K562 (cell line): ENCODE measurements at regions not wholly inside any gene's neighbourhood (a gene's known extent, or its start where the extent isn't known, plus 50 kb on each side); places are given as distances from the start of the nearest gene placed in this dataset.

ENCODE experiments used
- ARNT ChIP-seq, 2 experiments: fragments of 450-650 bp; IDR thresholded peaks; 2 replicates each; pipeline ENCODE4 v1.6.1; 2016; ENCODE audit warnings: mild to moderate bottlenecking in 1 of 2
- BRCA1 ChIP-seq, 2 experiments: fragments of 450-650 bp in 1 of 2; sonication (generic) in 1 of 2; formaldehyde crosslinking in 1 of 2; IDR thresholded peaks; 2 replicates each; pipeline versions ENCODE4 v1.5.0 to v1.6.1; 2017 to 2020; ENCODE audit warnings: mild to moderate bottlenecking in 1 of 2, missing genetic modification reagents in 1 of 2
- CBX5 ChIP-seq: IDR thresholded peaks from 2 replicates; pipeline ENCODE4 v1.6.1; 2014; ENCODE audit warnings: low read depth, borderline replicate concordance
- CEBPG ChIP-seq, 3 experiments: fragments of 200-800 bp in 1 of 3; sonication (Bioruptor generic) in 1 of 3; sonication (generic) in 1 of 3; formaldehyde crosslinking in 1 of 3; IDR thresholded peaks in 2 of 3; conservative IDR thresholded peaks in 1 of 3; 2 replicates each; pipeline versions ENCODE4 v1.6.1 to v1.8.0; 2016 to 2022; ENCODE audit warnings: missing compliant biosample characterization in 2 of 3, missing genetic modification characterization in 2 of 3, mild to moderate bottlenecking in 1 of 3, missing genetic modification reagents in 1 of 3
- DDX20 ChIP-seq: fragments of 450-650 bp; IDR thresholded peaks from 2 replicates; pipeline ENCODE4 v1.6.1; 2016; ENCODE audit warnings: missing genetic modification characterization, low read depth, mild to moderate bottlenecking, missing compliant biosample characterization, moderate library complexity
- ETS2 ChIP-seq: IDR thresholded peaks from 2 replicates; pipeline ENCODE4 v1.6.1; 2016; ENCODE audit warnings: borderline replicate concordance, missing genetic modification characterization, mild to moderate bottlenecking, moderate library complexity, missing compliant biosample characterization; ENCODE audit not compliant: poor library complexity, severe bottlenecking
- GABPA ChIP-seq: fragments of 200-800 bp; sonication (Bioruptor generic); conservative IDR thresholded peaks from 2 replicates; pipeline ENCODE4 v1.6.1; 2016; ENCODE audit warnings: low read depth, missing genetic modification characterization, missing compliant biosample characterization
- HDAC3 ChIP-seq: fragments of 450-650 bp; IDR thresholded peaks from 2 replicates; pipeline ENCODE4 v1.6.1; 2018; ENCODE audit warnings: borderline replicate concordance, mild to moderate bottlenecking, moderate library complexity; ENCODE audit not compliant: partially characterized antibody
- HIVEP1 ChIP-seq: fragments of 250-450 bp; sonication (Bioruptor Pico); IDR thresholded peaks from 2 replicates; pipeline ENCODE4 v1.4.0; 2020; ENCODE audit warnings: mild to moderate bottlenecking
- HSF4 ChIP-seq: fragments of 250-450 bp; sonication (Bioruptor Pico); IDR thresholded peaks from 2 replicates; pipeline ENCODE4 v2.1.2; 2022; ENCODE audit warnings: mild to moderate bottlenecking, moderate library complexity, borderline replicate concordance
- KLF6 ChIP-seq: fragments of 250-450 bp; sonication (Bioruptor Pico); IDR thresholded peaks from 2 replicates; pipeline ENCODE4 v1.4.0; 2020; ENCODE audit warnings: mild to moderate bottlenecking, moderate library complexity, borderline replicate concordance
- NEUROD1 ChIP-seq: fragments of 150-350 bp; IDR thresholded peaks from 2 replicates; pipeline ENCODE4 v1.6.1; 2014; ENCODE audit warnings: borderline replicate concordance, low read length, low read depth; ENCODE audit not compliant: partially characterized antibody
- NFE2L1 ChIP-seq: fragments of 450-650 bp; IDR thresholded peaks from 2 replicates; pipeline ENCODE4 v1.6.1; 2016; ENCODE audit warnings: missing genetic modification characterization, low read depth, mild to moderate bottlenecking, missing compliant biosample characterization, moderate library complexity, borderline replicate concordance
- NFRKB ChIP-seq: fragments of 450-650 bp; IDR thresholded peaks from 2 replicates; pipeline ENCODE4 v1.6.1; 2016; ENCODE audit warnings: low read depth
- PHB2 ChIP-seq: fragments of 450-650 bp; IDR thresholded peaks from 2 replicates; pipeline ENCODE4 v1.6.1; 2017; ENCODE audit warnings: low read depth
- POLR2AphosphoS5 ChIP-seq: IDR thresholded peaks from 2 replicates; pipeline ENCODE4 v1.6.1; 2011; ENCODE audit warnings: mild to moderate bottlenecking, low read depth, low read length, moderate library complexity; ENCODE audit not compliant: control insufficient read depth, insufficient read depth
- SIRT6 ChIP-seq: IDR thresholded peaks from one replicate; pipeline ENCODE4 v1.6.1; 2012; ENCODE audit warnings: low read depth, mild to moderate bottlenecking, control low read depth, inconsistent platforms, low read length, moderate library complexity
- SMARCA5 ChIP-seq: fragments of 450-650 bp; IDR thresholded peaks from 2 replicates; pipeline ENCODE4 v1.6.1; 2016
- STAT5A ChIP-seq: IDR thresholded peaks from 2 replicates; pipeline ENCODE4 v1.6.1; 2012; ENCODE audit warnings: low read length, inconsistent platforms, borderline replicate concordance
- TCF7L2 ChIP-seq: fragments of 150-350 bp; IDR thresholded peaks from 2 replicates; pipeline ENCODE4 v1.6.1; 2016; ENCODE audit warnings: low read depth, mild to moderate bottlenecking, low read length, moderate library complexity
- ZNF3 ChIP-seq: fragments of 250-450 bp; sonication (Bioruptor Pico); IDR thresholded peaks from 2 replicates; pipeline ENCODE4 v1.5.0; 2021; ENCODE audit warnings: mild to moderate bottlenecking, moderate library complexity
- ZNF830 ChIP-seq: fragments of 250-450 bp; sonication (Bioruptor Pico); IDR thresholded peaks from 2 replicates; pipeline ENCODE4 v1.5.0; 2021; ENCODE audit warnings: mild to moderate bottlenecking
- TF ChIP-seq, protein P1 (sequence below): fragments of 450-650 bp; IDR thresholded peaks from 2 replicates; pipeline ENCODE4 v1.6.1; 2016; ENCODE audit warnings: mild to moderate bottlenecking
- TF ChIP-seq, protein P2 (sequence below): fragments of 150-350 bp; conservative IDR thresholded peaks from 2 replicates; pipeline ENCODE4 v1.6.1; 2014; ENCODE audit warnings: low read length

DNA sequence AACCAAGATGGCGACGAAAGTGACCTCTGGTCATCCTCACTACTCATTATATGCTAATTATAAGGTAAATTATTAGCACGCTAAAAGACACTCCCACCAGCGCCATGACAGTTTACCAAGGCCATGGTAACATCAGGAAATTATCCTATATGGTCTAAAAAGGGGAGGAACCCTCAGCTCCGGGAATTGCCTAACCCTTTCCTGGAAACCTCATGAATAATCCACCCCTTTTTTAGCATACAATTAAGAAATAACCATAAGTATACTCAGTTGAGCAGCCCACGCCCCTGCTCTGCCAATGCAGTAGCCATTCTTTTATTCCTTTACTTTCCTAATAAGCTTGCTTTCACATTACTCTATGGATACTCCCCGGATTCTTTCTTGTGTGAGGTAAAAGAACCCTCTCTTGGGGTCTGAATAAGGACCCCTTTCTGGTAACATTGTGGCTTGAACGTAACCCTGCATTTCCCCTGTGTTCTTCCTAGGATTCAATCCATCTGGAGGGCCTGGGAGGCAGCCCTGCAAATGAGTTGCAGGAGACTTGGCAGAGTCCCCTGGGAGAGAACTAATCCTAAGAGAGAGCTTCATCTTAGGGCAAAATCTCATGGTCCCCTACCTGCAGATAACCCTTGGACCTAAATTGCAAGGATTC lies 225.6 kb upstream of the JARID2 start (continued):
- TF ChIP-seq HIVEP1 (CRISPR knock-in tag) (no peak), SIRT6 (no peak), SMARCA5 (no peak), NEUROD1 (no peak), CBX5 (no peak), STAT5A (peak; percentile 94), NFRKB (0 out of 2 replicates have a peak, but pooled peaks have one; percentile 3), HDAC3 (peak; percentile 46), ETS2 (tag) (no peak), CEBPG (CRISPR knock-in tag; IDR thresholded peaks at IDR 0.05) (no peak), CEBPG (tag; conservative IDR thresholded peaks at IDR 0.05 in 1 of 2, IDR thresholded peaks at IDR 0.05 in 1 of 2) (peak; percentile 22 to 68; a peak in 1 of 4 replicates), ARNT (IDR thresholded peaks at IDR 0.05) (no peak), BRCA1 (IDR thresholded peaks at IDR 0.05) (no peak), BRCA1 (CRISPR knock-in tag; IDR thresholded peaks at IDR 0.05) (no peak), GABPA (tag) (0 out of 2 replicates have a peak, but pooled peaks have one; percentile 10), PHB2 (no peak), HSF4 (CRISPR knock-in tag) (no peak), ZNF3 (CRISPR knock-in tag) (no peak), KLF6 (no peak), NFE2L1 (tag) (no peak), POLR2AphosphoS5 (peak; percentile 85), DDX20 (tag) (no peak), ZNF830 (CRISPR knock-in tag) (no peak), TCF7L2 (no peak)
- TF ChIP-seq, protein P1, sequence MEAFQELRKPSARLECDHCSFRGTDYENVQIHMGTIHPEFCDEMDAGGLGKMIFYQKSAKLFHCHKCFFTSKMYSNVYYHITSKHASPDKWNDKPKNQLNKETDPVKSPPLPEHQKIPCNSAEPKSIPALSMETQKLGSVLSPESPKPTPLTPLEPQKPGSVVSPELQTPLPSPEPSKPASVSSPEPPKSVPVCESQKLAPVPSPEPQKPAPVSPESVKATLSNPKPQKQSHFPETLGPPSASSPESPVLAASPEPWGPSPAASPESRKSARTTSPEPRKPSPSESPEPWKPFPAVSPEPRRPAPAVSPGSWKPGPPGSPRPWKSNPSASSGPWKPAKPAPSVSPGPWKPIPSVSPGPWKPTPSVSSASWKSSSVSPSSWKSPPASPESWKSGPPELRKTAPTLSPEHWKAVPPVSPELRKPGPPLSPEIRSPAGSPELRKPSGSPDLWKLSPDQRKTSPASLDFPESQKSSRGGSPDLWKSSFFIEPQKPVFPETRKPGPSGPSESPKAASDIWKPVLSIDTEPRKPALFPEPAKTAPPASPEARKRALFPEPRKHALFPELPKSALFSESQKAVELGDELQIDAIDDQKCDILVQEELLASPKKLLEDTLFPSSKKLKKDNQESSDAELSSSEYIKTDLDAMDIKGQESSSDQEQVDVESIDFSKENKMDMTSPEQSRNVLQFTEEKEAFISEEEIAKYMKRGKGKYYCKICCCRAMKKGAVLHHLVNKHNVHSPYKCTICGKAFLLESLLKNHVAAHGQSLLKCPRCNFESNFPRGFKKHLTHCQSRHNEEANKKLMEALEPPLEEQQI: no peak
- TF ChIP-seq, protein P2, sequence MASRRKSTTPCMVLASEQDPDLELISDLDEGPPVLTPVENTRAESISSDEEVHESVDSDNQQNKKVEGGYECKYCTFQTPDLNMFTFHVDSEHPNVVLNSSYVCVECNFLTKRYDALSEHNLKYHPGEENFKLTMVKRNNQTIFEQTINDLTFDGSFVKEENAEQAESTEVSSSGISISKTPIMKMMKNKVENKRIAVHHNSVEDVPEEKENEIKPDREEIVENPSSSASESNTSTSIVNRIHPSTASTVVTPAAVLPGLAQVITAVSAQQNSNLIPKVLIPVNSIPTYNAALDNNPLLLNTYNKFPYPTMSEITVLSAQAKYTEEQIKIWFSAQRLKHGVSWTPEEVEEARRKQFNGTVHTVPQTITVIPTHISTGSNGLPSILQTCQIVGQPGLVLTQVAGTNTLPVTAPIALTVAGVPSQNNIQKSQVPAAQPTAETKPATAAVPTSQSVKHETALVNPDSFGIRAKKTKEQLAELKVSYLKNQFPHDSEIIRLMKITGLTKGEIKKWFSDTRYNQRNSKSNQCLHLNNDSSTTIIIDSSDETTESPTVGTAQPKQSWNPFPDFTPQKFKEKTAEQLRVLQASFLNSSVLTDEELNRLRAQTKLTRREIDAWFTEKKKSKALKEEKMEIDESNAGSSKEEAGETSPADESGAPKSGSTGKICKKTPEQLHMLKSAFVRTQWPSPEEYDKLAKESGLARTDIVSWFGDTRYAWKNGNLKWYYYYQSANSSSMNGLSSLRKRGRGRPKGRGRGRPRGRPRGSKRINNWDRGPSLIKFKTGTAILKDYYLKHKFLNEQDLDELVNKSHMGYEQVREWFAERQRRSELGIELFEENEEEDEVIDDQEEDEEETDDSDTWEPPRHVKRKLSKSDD: no peak
